ENCODE measurements at regions not wholly inside any gene's neighbourhood (a gene's known extent, or its start where the extent isn't known, plus 50 kb on each side); places are given as distances from the start of the nearest gene placed in this dataset.

DNA sequence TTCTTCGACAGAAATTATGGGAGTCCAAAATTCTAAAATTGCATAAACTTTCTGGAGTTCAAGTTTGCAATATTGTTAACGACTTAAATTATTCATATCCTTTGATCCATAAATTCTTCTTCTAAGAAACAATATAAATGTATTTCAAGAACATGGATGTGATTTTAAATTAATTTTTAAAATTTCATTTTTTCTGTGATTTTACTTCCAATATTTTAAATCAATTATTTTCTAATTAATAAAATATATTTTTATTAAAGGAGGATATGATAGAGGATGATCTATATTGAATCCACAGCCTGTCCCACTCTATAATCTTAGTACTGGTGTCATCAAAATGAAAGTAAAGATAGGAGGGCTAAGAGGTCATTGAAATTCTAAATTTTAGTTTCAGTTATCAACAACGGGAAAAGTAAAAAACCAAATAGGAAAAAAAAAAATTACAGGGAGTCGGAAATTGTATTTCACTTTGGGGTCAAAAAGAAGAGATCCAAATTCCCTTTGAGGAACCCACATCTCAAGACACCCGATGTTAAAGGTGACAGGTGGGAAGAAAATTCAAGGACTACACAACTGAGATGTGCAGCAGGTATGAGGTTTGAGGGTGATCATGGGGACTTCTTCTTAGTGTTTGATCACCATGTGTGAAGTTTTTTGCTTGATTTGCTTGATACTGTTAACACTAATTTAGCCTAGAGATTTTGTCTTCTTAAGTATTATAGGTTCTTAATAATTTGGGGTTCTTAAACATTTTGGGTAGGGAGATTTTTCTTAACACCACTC lies 154.8 kb upstream of the RGS18 start:
- intact Hi-C loops (cut with DNase I), result no loop called here
- DNase-seq, result no peak
- Histone ChIP-seq H3K4me3 (no peak overlapping the region), H3K27me3 (no peaks in the 10 kb centered on the region), H3K4me1 (no peaks in the 10 kb centered on the region), H3K27ac (no peak overlapping the region), H3K36me3 (no peaks in the 10 kb centered on the region), H3K9me3 (no peaks in the 10 kb centered on the region)
- WGBS, 2 donors, result 78 to 93% methylated on average over 5 of the region's 5 CpGs
- TF ChIP-seq POLR2AphosphoS5 (IDR thresholded peaks at IDR 0.05) (no peak), EP300 (IDR thresholded peaks at IDR 0.05) (no peak), POLR2A (IDR thresholded peaks at IDR 0.05) (no peak)
- TF ChIP-seq, protein P1, sequence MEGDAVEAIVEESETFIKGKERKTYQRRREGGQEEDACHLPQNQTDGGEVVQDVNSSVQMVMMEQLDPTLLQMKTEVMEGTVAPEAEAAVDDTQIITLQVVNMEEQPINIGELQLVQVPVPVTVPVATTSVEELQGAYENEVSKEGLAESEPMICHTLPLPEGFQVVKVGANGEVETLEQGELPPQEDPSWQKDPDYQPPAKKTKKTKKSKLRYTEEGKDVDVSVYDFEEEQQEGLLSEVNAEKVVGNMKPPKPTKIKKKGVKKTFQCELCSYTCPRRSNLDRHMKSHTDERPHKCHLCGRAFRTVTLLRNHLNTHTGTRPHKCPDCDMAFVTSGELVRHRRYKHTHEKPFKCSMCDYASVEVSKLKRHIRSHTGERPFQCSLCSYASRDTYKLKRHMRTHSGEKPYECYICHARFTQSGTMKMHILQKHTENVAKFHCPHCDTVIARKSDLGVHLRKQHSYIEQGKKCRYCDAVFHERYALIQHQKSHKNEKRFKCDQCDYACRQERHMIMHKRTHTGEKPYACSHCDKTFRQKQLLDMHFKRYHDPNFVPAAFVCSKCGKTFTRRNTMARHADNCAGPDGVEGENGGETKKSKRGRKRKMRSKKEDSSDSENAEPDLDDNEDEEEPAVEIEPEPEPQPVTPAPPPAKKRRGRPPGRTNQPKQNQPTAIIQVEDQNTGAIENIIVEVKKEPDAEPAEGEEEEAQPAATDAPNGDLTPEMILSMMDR (IDR thresholded peaks at IDR 0.05), result no peak

DNA sequence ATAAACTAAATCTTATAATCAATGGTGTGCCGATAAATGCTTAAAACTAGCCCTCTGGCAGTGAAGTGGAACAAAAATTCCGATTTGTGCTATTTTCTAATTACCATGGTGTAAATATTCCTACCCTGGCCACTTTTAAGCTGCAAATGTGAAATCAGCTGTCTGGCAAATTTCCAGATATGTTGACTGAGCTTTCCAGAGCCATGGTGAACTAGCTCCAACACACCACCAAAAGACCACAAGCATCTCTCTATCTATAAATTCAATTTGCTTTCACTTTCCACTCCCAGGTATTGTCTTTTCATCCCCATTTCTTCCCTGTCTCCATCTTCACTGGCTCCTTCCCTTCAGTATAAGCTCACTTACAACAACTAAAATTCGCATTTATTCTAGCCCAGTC lies 152.3 kb upstream of the RGS18 start:
- Histone ChIP-seq H3K27me3 (no peaks in the 10 kb centered on the region), H3K4me1 (no peaks in the 10 kb centered on the region), H3K27ac (no peak overlapping the region), H3K36me3 (no peaks in the 10 kb centered on the region), H3K9me3 (no peaks in the 10 kb centered on the region), H3K4me3 (no peak overlapping the region)
- intact Hi-C loops (cut with DNase I), result no loop called here
- no peak for DNase-seq
- WGBS, 2 donors, result 79 to 86% methylated on average over 3 of the region's 3 CpGs
- TF ChIP-seq POLR2A (IDR thresholded peaks at IDR 0.05), result no peak
- TF ChIP-seq, protein P1 (IDR thresholded peaks at IDR 0.05), result no peak
- TF ChIP-seq EP300 (IDR thresholded peaks at IDR 0.05), result no peak
- no peak for TF ChIP-seq POLR2AphosphoS5 (IDR thresholded peaks at IDR 0.05)

DNA sequence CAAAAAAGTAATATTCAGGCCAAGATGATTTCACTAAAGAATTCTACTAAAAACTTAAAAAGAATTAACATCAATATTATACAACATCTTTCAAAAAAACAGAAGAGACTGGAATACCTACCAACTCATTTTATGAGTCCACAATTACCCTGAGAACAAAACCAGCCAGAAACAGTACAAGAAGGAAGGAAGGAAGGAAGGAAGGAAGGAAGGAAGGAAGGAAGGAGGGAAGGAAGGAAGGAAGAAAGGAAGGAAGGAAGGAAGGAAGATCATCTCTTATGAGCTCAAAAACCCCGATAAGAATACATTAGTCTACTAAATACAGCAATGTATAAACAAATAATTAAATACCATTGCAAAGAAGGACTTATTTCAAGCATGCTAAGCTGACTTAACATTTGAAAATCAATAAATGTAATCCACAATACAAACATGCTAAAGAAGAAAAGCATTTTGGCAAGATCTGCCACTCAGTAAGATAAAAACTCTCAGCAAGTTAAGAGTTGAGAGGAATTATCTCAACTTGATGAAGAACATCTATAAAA lies 149.9 kb upstream of the RGS18 start:
- no peaks in the 10 kb centered on the region for H3K27me3 ChIP-seq
- no peak overlapping the region for H3K4me3 ChIP-seq
- no peak for DNase-seq
- intact Hi-C loops (cut with DNase I), result no loop called here
- H3K4me1 ChIP-seq, result no peaks in the 10 kb centered on the region
- H3K27ac ChIP-seq, result no peak overlapping the region
- no peaks in the 10 kb centered on the region for H3K36me3 ChIP-seq
- WGBS, 2 donors, result 74 to 80% methylated on average over 1 of the region's 1 CpG
- TF ChIP-seq EP300 (IDR thresholded peaks at IDR 0.05), result no peak
- TF ChIP-seq, protein P1 (IDR thresholded peaks at IDR 0.05), result no peak
- no peak for TF ChIP-seq POLR2A (IDR thresholded peaks at IDR 0.05)
- TF ChIP-seq POLR2AphosphoS5 (IDR thresholded peaks at IDR 0.05), result no peak
- H3K9me3 ChIP-seq, result no peaks in the 10 kb centered on the region

DNA sequence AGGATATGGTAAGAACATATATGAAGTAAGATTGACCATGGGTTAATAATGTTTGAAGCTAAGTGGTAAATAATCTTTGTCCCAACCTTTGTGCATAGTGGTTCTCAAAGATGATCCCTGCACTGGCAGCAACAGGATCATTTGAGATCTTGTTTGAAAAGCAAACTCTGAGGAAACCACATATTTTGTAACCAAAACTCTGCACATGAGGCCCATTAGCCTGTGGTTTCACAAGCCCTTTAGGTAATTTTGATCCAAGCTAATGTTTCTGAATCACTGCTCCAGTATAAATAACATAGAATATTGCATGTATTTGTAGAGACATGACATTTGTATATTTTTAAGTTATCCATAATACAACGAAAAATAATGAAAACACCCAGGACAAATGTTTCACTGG lies 147.9 kb upstream of the RGS18 start:
- H3K9me3 ChIP-seq, result no peaks in the 10 kb centered on the region
- TF ChIP-seq POLR2AphosphoS5 (IDR thresholded peaks at IDR 0.05), result no peak
- TF ChIP-seq, protein P1 (IDR thresholded peaks at IDR 0.05), result no peak
- TF ChIP-seq EP300 (IDR thresholded peaks at IDR 0.05), result no peak
- TF ChIP-seq POLR2A (IDR thresholded peaks at IDR 0.05), result no peak
- no peak overlapping the region for H3K27ac ChIP-seq
- no peaks in the 10 kb centered on the region for H3K27me3 ChIP-seq
- no peaks in the 10 kb centered on the region for H3K36me3 ChIP-seq
- intact Hi-C loops (cut with DNase I), result no loop called here
- H3K4me1 ChIP-seq, result no peaks in the 10 kb centered on the region
- H3K4me3 ChIP-seq, result no peak overlapping the region
- WGBS, 2 donors, result 67 to 74% methylated on average over 1 of the region's 1 CpG
- DNase-seq, result no peak
